ENCODE measurements at regions not wholly inside any gene's neighbourhood (a gene's known extent, or its start where the extent isn't known, plus 50 kb on each side); places are given as distances from the start of the nearest gene placed in this dataset.

GRCh38 chr11:30749268-30749667 is 163.1 kb upstream of the MPPED2 start:
- H3K4me3 ChIP-seq (ENCODE audit: low read depth, low read length): no peak overlapping the region
- TF ChIP-seq CTCF (IDR thresholded peaks at IDR 0.05; ENCODE audit: insufficient read depth, low read depth, low read length): no peak
- DNase-seq (ENCODE audit: low read depth): no peak

GRCh38 chr11:30741039-30741550 is 154.9 kb upstream of the MPPED2 start:
- DNase-seq (ENCODE audit: low read depth): peak; percentile 94
- no peak overlapping the region for H3K4me3 ChIP-seq (ENCODE audit: low read depth, low read length)
- TF ChIP-seq CTCF (IDR thresholded peaks at IDR 0.05; ENCODE audit: insufficient read depth, low read depth, low read length): no peak

GRCh38 chr11:30740091-30740490 is 153.9 kb upstream of the MPPED2 start:
- no peak for DNase-seq (ENCODE audit: low read depth)
- TF ChIP-seq CTCF (IDR thresholded peaks at IDR 0.05; ENCODE audit: insufficient read depth, low read depth, low read length): no peak
- no peak overlapping the region for H3K4me3 ChIP-seq (ENCODE audit: low read depth, low read length)

GRCh38 chr11:30735946-30736345 is 149.8 kb upstream of the MPPED2 start:
- no peak for TF ChIP-seq CTCF (IDR thresholded peaks at IDR 0.05; ENCODE audit: insufficient read depth, low read depth, low read length)
- DNase-seq (ENCODE audit: low read depth): no peak
- H3K4me3 ChIP-seq (ENCODE audit: low read depth, low read length): no peak overlapping the region

GRCh38 chr11:30733748-30734147 is 147.6 kb upstream of the MPPED2 start:
- no peak for TF ChIP-seq CTCF (IDR thresholded peaks at IDR 0.05; ENCODE audit: insufficient read depth, low read depth, low read length)
- no peak for DNase-seq (ENCODE audit: low read depth)
- H3K4me3 ChIP-seq (ENCODE audit: low read depth, low read length): no peak overlapping the region

GRCh38 chr11:30730011-30730410 is 143.9 kb upstream of the MPPED2 start:
- TF ChIP-seq CTCF (IDR thresholded peaks at IDR 0.05; ENCODE audit: insufficient read depth, low read depth, low read length): no peak
- no peak for DNase-seq (ENCODE audit: low read depth)
- no peak overlapping the region for H3K4me3 ChIP-seq (ENCODE audit: low read depth, low read length)

- no peak for TF ChIP-seq CTCF (IDR thresholded peaks at IDR 0.05; ENCODE audit: insufficient read depth, low read depth, low read length)
- no peak overlapping the region for H3K4me3 ChIP-seq (ENCODE audit: low read depth, low read length)
- DNase-seq (ENCODE audit: low read depth): no peak
Observed at GRCh38 chr11:30729187-30729713, 143.1 kb upstream of the MPPED2 start.

Data from fibroblast of villous mesenchyme (primary cell).